HG03175 (cell line): ENCODE measurements at regions not wholly inside any gene's neighbourhood (a gene's known extent, or its start where the extent isn't known, plus 50 kb on each side); places are given as distances from the start of the nearest gene placed in this dataset.
"Not testable (repeated sequence)": the region's sequence is repeated elsewhere in the genome, so short reads cannot be mapped to it uniquely, and the experiment has no call there.

ENCODE experiments used
- ATAC-seq: cut with Tn5 transposase; IDR thresholded peaks from one replicate; pipeline ENCODE4 v1.9.1; 2021; ENCODE audit warnings: mild to moderate bottlenecking, moderate library complexity; ENCODE audit not compliant: unreplicated experiment

- ATAC-seq: no peak
Observed at GRCh38 chr11:81222491-81222890, 1511.2 kb downstream of the FAM181B start.

GRCh38 chr11:81220146-81220895 lies 1513.3 kb downstream of the FAM181B start:
- no peak for ATAC-seq

- ATAC-seq: no peak
Observed at GRCh38 chr11:81219661-81220060, 1514.0 kb downstream of the FAM181B start.

- ATAC-seq: no peak
Observed at GRCh38 chr11:81218440-81218839, 1515.2 kb downstream of the FAM181B start.

- ATAC-seq: no peak
Observed at GRCh38 chr11:81211050-81211449, 1522.6 kb downstream of the FAM181B start.

GRCh38 chr11:81207421-81208054 lies 1526.1 kb downstream of the FAM181B start:
- no peak for ATAC-seq

- ATAC-seq: no peak
Observed at GRCh38 chr11:81203876-81204275, 1529.8 kb downstream of the FAM181B start.

- ATAC-seq: no peak
Observed at GRCh38 chr11:81197396-81197795, 1536.3 kb downstream of the FAM181B start.

- no peak for ATAC-seq
Observed at GRCh38 chr11:81192516-81192915, 1541.1 kb downstream of the FAM181B start.

- no peak for ATAC-seq
Observed at GRCh38 chr11:81190546-81190945, 1543.1 kb downstream of the FAM181B start.

- not testable (repeated sequence) for ATAC-seq
Observed at GRCh38 chr11:81187033-81187432, 1546.6 kb downstream of the FAM181B start.

- no peak for ATAC-seq
Observed at GRCh38 chr11:81174646-81175330, 1558.9 kb downstream of the FAM181B start.

- ATAC-seq: no peak
Observed at GRCh38 chr11:81165164-81165563, 1568.5 kb downstream of the FAM181B start.

- ATAC-seq: no peak
Observed at GRCh38 chr11:81159900-81160299, 1573.8 kb downstream of the FAM181B start.

- ATAC-seq: no peak
Observed at GRCh38 chr11:81135570-81135969, 1598.1 kb downstream of the FAM181B start.

- ATAC-seq: no peak
Observed at GRCh38 chr11:81129618-81130017, 1604.0 kb downstream of the FAM181B start.

- ATAC-seq: no peak
Observed at GRCh38 chr11:81112718-81113117, 1620.9 kb downstream of the FAM181B start.

GRCh38 chr11:81104051-81104450 lies 1629.6 kb downstream of the FAM181B start:
- ATAC-seq: no peak

- ATAC-seq: no peak
Observed at GRCh38 chr11:81098471-81098870, 1635.2 kb downstream of the FAM181B start.

GRCh38 chr11:81092522-81092921 lies 1641.1 kb downstream of the FAM181B start:
- no peak for ATAC-seq

GRCh38 chr11:81089242-81089641 lies 1644.4 kb downstream of the FAM181B start:
- ATAC-seq: no peak

- ATAC-seq: no peak
Observed at GRCh38 chr11:81080476-81080875, 1639.6 kb upstream of the TENM4 start.
